Endothelial cell of umbilical vein (primary cell): ENCODE measurements at regions not wholly inside any gene's neighbourhood (a gene's known extent, or its start where the extent isn't known, plus 50 kb on each side); places are given as distances from the start of the nearest gene placed in this dataset.

Experiments
- BruUV-seq: library from RNA; stranded (reverse); fragments of 400-500 nt; replicated peaks from 2 replicates; lab custom pipeline; 2021; lab: Mats Ljungman, UMichigan
- CTCF ChIA-PET: fragments of 300-600, 350-600 bp; sonication (Branson Sonifier 250); formaldehyde crosslinking; loops from one replicate; lab custom pipeline; 2021; ENCODE audit warnings: antibody characterized with exemption, inconsistent platforms; lab: Charles Lee
- POLR2A ChIA-PET: fragments of 300-600, 350-600 bp; sonication (Branson Sonifier 250); formaldehyde crosslinking; loops from one replicate; lab custom pipeline; 2021; ENCODE audit warnings: antibody characterized with exemption, inconsistent platforms; lab: Charles Lee
- DNase-seq: peaks from one replicate; pipeline ENCODE4 v3.0.0-alpha.2; 2011; ENCODE audit warnings: low read depth, low spot score
- FAIRE-seq: peaks from 2 replicates; lab custom pipeline; 2011; peaks lifted over from hg19 to GRCh38; lab: Jason Lieb, UNC
- H2AFZ ChIP-seq: 2 replicates; pipeline ENCODE4 v1.6.0; 2012; ENCODE audit warnings: low read depth, low read length, control low read depth, inconsistent platforms
- H3K27ac ChIP-seq: 2 replicates; pipeline ENCODE4 v1.5.1; 2011; ENCODE audit warnings: low read depth, mild to moderate bottlenecking, control low read depth, low read length, moderate library complexity; ENCODE audit not compliant: insufficient read depth
- H3K27me3 ChIP-seq, 2 experiments: 2 replicates each; pipeline versions ENCODE4 v1.6.0 to v1.6.1; 2011; ENCODE audit warnings: low read length in 2 of 2, mixed read lengths in 1 of 2; ENCODE audit not compliant: control insufficient read depth in 2 of 2, insufficient read depth in 2 of 2
- H3K36me3 ChIP-seq, 2 experiments: 2 replicates in 1 of 2; 3 replicates in 1 of 2; pipeline ENCODE4 v1.5.1; 2011; ENCODE audit warnings: low read length in 2 of 2, mild to moderate bottlenecking in 1 of 2, moderate library complexity in 1 of 2; ENCODE audit not compliant: control insufficient read depth in 2 of 2, insufficient read depth in 2 of 2; ENCODE audit errors: extremely low read depth in 1 of 2
- H3K4me1 ChIP-seq: 3 replicates; pipeline ENCODE4 v1.5.1; 2011; ENCODE audit warnings: mild to moderate bottlenecking, low read length; ENCODE audit not compliant: control insufficient read depth, insufficient read depth; ENCODE audit errors: extremely low read depth
- H3K4me2 ChIP-seq: 2 replicates; pipeline ENCODE4 v1.6.1; 2011; ENCODE audit warnings: low read length, control low read depth, mixed read lengths; ENCODE audit not compliant: insufficient read depth
- H3K4me3 ChIP-seq, 3 experiments: fragments of 200-600 bp in 1 of 3; sonication (generic), shearing (Covaris generic) in 1 of 3; replicated peaks in 1 of 3; 2 replicates each; pipeline ENCODE4 v1.5.1; 2011 to 2016; ENCODE audit warnings: control low read depth in 3 of 3, low read length in 3 of 3, mild to moderate bottlenecking in 2 of 3, inconsistent platforms in 1 of 3, low read depth in 1 of 3, moderate library complexity in 1 of 3; ENCODE audit not compliant: insufficient read depth in 1 of 3
- H3K79me2 ChIP-seq: 2 replicates; pipeline ENCODE4 v1.6.0; 2012; ENCODE audit warnings: low read length, inconsistent platforms; ENCODE audit not compliant: control insufficient read depth, insufficient read depth
- H3K9ac ChIP-seq: replicated peaks from 2 replicates; pipeline ENCODE3; 2011; ENCODE audit warnings: low read length, control low read depth; ENCODE audit not compliant: insufficient read depth; ENCODE audit errors: extremely low read depth
- H3K9me1 ChIP-seq: replicated peaks from 3 replicates; pipeline ENCODE4 v1.6.0; 2011; ENCODE audit warnings: mild to moderate bottlenecking, low read length; ENCODE audit not compliant: control insufficient read depth, insufficient read depth; ENCODE audit errors: extremely low read depth
- H3K9me3 ChIP-seq: replicated peaks from 2 replicates; pipeline ENCODE4 v1.5.1; 2012; ENCODE audit warnings: low read length, inconsistent platforms; ENCODE audit not compliant: control insufficient read depth, insufficient read depth
- H4K20me1 ChIP-seq: replicated peaks from 2 replicates; pipeline ENCODE3; 2011; ENCODE audit warnings: mild to moderate bottlenecking, low read length; ENCODE audit not compliant: control insufficient read depth, insufficient read depth; ENCODE audit errors: extremely low read depth
- EZH2 ChIP-seq: IDR thresholded peaks from 2 replicates; pipeline ENCODE4 v1.6.1; 2012; ENCODE audit warnings: borderline replicate concordance, low read depth, mild to moderate bottlenecking, moderate library complexity, low read length, inconsistent platforms; ENCODE audit not compliant: severe bottlenecking
- JUN ChIP-seq: IDR thresholded peaks from 2 replicates; pipeline ENCODE4 v1.6.1; 2011; ENCODE audit warnings: borderline replicate concordance, low read depth; ENCODE audit not compliant: insufficient read length, insufficient read depth
- POLR2AphosphoS5 ChIP-seq: IDR thresholded peaks from 2 replicates; pipeline ENCODE4 v1.6.1; 2012; ENCODE audit warnings: low read depth, mild to moderate bottlenecking, control low read depth, low read length, moderate library complexity; ENCODE audit not compliant: insufficient read depth
- dilution Hi-C: fragments of 300-500 bp; cut with MboI; formaldehyde crosslinking; loops from one replicate; pipeline ENCODE4 v1.15.0; 2019; ENCODE audit warnings: low sequenced_read_pairs; ENCODE audit not compliant: extremely low pct_ligation_motif_present
- intact Hi-C: fragments of 100-400 bp; cut with micrococcal nuclease; formaldehyde crosslinking; loops from one replicate; pipeline ENCODE4 v1.10.0; 2022
- TF ChIP-seq, protein P1 (sequence below), 2 donors: IDR thresholded peaks; 1 replicate in 1 of 2; 2 replicates in 1 of 2; pipeline ENCODE4 v1.5.1; 2011; ENCODE audit warnings: low read length in 2 of 2, mild to moderate bottlenecking in 2 of 2, moderate library complexity in 2 of 2, control low read depth in 1 of 2, inconsistent platforms in 1 of 2, low read depth in 1 of 2; ENCODE audit not compliant: insufficient read depth in 1 of 2; ENCODE audit errors: extremely low read depth in 1 of 2

DNA sequence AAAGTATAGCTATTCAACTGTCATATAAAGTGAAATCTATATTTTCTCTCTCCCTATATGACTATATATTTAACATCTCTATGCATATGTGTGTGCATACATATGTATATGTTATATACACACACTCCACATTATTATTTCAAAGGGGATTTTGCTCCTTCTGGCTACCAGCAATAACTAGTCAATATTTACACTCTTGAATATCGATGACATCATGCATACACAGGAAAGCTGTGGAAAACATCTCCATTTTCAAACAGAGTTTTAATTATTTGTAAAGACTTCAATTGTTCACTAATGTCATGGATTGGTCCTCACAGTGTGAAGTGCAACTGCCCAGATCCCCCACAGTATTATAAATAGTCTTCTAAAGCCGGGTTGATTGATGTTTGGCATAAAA is 195.9 kb upstream of the TCF4 start:
- BruUV-seq = no TSS peak
- POLR2A ChIA-PET = no interaction called here
- Histone ChIP-seq H3K36me3 (no peaks in the 10 kb centered on the region), H3K9ac (no peak overlapping the region), H3K9me1 (no peaks in the 10 kb centered on the region), H3K27ac (no peak overlapping the region), H4K20me1 (no peaks in the 10 kb centered on the region), H3K4me2 (no peak overlapping the region), H3K4me1 (peaks cover 26% of the 10 kb centered on the region), H3K79me2 (no peaks in the 10 kb centered on the region), H2AFZ (no peak overlapping the region), H3K27me3 (no peaks in the 10 kb centered on the region), H3K9me3 (no peaks in the 10 kb centered on the region), H3K4me3 (no peak overlapping the region)
- intact Hi-C loops (no loop called here), dilution Hi-C loops (no loop called here)
- CTCF ChIA-PET = interaction anchor here (0.9 to 3.1 kb wide), 8 partner anchors 12 to 792 kb away, joined by 3 to 65 read pairs (median 4); no protein-coding TSS in a partner anchor
- TF ChIP-seq POLR2AphosphoS5 (no peak), JUN (peak; percentile 6), EZH2 (no peak)
- FAIRE-seq = no peak
- no peak for DNase-seq

DNA sequence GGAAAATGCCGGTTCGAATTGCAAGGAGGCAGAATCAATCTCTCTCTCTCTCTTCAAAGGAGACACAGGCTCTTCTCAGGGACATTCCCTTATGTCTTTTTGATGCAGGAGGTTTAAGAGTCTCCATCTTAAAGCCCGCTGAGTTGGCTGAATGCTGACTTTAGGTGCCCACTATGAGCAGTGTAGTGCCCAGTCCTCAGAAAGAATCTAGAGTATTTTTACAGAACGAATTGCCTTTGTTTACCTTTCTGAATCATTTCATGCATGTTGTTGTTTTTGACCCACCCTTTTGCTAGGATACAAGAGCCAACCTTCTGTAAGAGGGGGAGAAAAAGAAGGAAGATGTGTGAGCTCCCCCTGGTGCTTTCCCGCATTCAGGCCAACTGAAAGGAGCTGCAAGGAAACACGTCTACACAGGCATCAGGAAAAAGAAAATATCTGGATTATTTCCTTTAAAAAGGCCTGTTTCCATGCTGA is 193.5 kb upstream of the TCF4 start:
- Histone ChIP-seq H3K4me1 (peaks cover 27% of the 10 kb centered on the region), H3K4me2 (peak overlapping the region; percentile 43), H3K9ac (no peak overlapping the region), H3K9me1 (no peaks in the 10 kb centered on the region), H2AFZ (peak overlapping the region; percentile 53), H3K9me3 (no peaks in the 10 kb centered on the region), H3K4me3 (no peak overlapping the region), H3K79me2 (no peaks in the 10 kb centered on the region), H4K20me1 (no peaks in the 10 kb centered on the region), H3K27ac (peak overlapping the region; percentile 47), H3K27me3 (no peaks in the 10 kb centered on the region), H3K36me3 (no peaks in the 10 kb centered on the region)
- BruUV-seq = no TSS peak
- CTCF ChIA-PET = interaction anchor here (0.6 to 3.1 kb wide), 77 partner anchors 9 to 1337 kb away, joined by 3 to 65 read pairs (median 4); no protein-coding TSS in a partner anchor
- dilution Hi-C loops (no loop called here), intact Hi-C loops (loop anchor here (1.0 to 2.0 kb wide), 14 partner anchors 79 to 795 kb away; partner anchors contain the start of gene TCF4)
- FAIRE-seq (peak; percentile 65), DNase-seq (peak; percentile 90)
- POLR2A ChIA-PET = interaction anchor here (0.6 kb wide), 1 partner anchor 89 kb away, joined by 4 read pairs; no protein-coding TSS in a partner anchor
- TF ChIP-seq, protein P1, sequence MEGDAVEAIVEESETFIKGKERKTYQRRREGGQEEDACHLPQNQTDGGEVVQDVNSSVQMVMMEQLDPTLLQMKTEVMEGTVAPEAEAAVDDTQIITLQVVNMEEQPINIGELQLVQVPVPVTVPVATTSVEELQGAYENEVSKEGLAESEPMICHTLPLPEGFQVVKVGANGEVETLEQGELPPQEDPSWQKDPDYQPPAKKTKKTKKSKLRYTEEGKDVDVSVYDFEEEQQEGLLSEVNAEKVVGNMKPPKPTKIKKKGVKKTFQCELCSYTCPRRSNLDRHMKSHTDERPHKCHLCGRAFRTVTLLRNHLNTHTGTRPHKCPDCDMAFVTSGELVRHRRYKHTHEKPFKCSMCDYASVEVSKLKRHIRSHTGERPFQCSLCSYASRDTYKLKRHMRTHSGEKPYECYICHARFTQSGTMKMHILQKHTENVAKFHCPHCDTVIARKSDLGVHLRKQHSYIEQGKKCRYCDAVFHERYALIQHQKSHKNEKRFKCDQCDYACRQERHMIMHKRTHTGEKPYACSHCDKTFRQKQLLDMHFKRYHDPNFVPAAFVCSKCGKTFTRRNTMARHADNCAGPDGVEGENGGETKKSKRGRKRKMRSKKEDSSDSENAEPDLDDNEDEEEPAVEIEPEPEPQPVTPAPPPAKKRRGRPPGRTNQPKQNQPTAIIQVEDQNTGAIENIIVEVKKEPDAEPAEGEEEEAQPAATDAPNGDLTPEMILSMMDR (IDR thresholded peaks at IDR 0.05; ENCODE audit: extremely low read depth in 1 of 2, insufficient read depth in 1 of 2, low read depth in 1 of 2, low read length in 2 of 2) = peak; percentile 75 to 85
- no peak for TF ChIP-seq JUN
